ENCODE measurements at regions not wholly inside any gene's neighbourhood (a gene's known extent, or its start where the extent isn't known, plus 50 kb on each side); places are given as distances from the start of the nearest gene placed in this dataset.

- TF ChIP-seq POLR2A (IDR thresholded peaks at IDR 0.05), result no peak
- no peak for TF ChIP-seq CTCF (IDR thresholded peaks at IDR 0.05)
Observed at GRCh38 chr13:106145997-106146864, 389.2 kb downstream of the EFNB2 start.

All from lower leg skin (tissue), 3 donors.